Left ventricle myocardium inferior (tissue), 1 donor: ENCODE measurements at regions not wholly inside any gene's neighbourhood (a gene's known extent, or its start where the extent isn't known, plus 50 kb on each side); places are given as distances from the start of the nearest gene placed in this dataset.
A peak's percentile ranks its signal among the peaks of the same experiment; 100 is the strongest.

Experiments used
- DNase-seq: peaks from one replicate; pipeline ENCODE4 v3.0.0-alpha.2; 2020
- H3K27ac ChIP-seq: fragments of 200-600 bp; replicated peaks from 2 replicates; pipeline ENCODE4 v1.8.0; 2021
- H3K27me3 ChIP-seq: fragments of 200-600 bp; 2 replicates; pipeline ENCODE4 v1.8.0; 2021; ENCODE audit warnings: low read depth
- H3K36me3 ChIP-seq: fragments of 200-600 bp; 2 replicates; pipeline ENCODE4 v1.8.0; 2021
- H3K4me1 ChIP-seq: fragments of 200-600 bp; 2 replicates; pipeline ENCODE4 v1.8.0; 2021
- H3K4me3 ChIP-seq: fragments of 200-600 bp; 2 replicates; pipeline ENCODE4 v1.8.0; 2021; ENCODE audit warnings: mild to moderate bottlenecking, moderate library complexity
- H3K9me3 ChIP-seq: fragments of 200-600 bp; replicated peaks from 2 replicates; pipeline ENCODE4 v1.8.0; 2021
- intact Hi-C: fragments of 100-400 bp; cut with micrococcal nuclease; formaldehyde crosslinking; loops from one replicate; pipeline ENCODE4 v1.11.0; 2022
- TF ChIP-seq, protein P1 (sequence below): fragments of 200-600 bp; IDR thresholded peaks from 2 replicates; pipeline ENCODE4 v1.8.0; 2021; ENCODE audit warnings: antibody characterized with exemption, mild to moderate bottlenecking, borderline replicate concordance
- donor health status: DM: no; HTN: yes; CAD: no; lungs with severe emphysema.

DNA sequence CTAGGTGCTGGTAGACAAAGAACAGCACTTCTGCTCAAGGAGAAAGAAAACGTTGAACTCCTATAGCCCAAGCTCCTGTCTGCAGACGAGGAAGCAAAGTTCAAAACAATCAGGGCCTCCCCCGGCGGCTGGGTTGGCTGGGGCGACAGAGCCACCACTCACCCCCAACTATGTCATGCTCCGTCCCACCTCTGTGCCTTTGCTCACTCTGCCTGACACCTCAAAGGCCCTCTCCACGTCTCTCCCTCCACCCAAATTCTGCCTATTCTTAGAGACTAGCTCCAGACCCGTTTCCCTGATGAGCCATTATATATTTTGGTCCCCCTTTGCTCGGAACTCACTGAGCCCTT, 304.3 kb downstream of the TLE3 start:
- intact Hi-C loops: no loop called here
- no peaks in the 10 kb centered on the region for H3K36me3 ChIP-seq
- peaks cover 17% of the 10 kb centered on the region for H3K27me3 ChIP-seq
- H3K4me1 ChIP-seq: peaks cover 24% of the 10 kb centered on the region
- no peak overlapping the region for H3K4me3 ChIP-seq
- no peak for DNase-seq
- TF ChIP-seq, protein P1, sequence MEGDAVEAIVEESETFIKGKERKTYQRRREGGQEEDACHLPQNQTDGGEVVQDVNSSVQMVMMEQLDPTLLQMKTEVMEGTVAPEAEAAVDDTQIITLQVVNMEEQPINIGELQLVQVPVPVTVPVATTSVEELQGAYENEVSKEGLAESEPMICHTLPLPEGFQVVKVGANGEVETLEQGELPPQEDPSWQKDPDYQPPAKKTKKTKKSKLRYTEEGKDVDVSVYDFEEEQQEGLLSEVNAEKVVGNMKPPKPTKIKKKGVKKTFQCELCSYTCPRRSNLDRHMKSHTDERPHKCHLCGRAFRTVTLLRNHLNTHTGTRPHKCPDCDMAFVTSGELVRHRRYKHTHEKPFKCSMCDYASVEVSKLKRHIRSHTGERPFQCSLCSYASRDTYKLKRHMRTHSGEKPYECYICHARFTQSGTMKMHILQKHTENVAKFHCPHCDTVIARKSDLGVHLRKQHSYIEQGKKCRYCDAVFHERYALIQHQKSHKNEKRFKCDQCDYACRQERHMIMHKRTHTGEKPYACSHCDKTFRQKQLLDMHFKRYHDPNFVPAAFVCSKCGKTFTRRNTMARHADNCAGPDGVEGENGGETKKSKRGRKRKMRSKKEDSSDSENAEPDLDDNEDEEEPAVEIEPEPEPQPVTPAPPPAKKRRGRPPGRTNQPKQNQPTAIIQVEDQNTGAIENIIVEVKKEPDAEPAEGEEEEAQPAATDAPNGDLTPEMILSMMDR: no peak
- peaks cover 15% of the 10 kb centered on the region for H3K9me3 ChIP-seq
- peak overlapping the region; percentile 79 for H3K27ac ChIP-seq

DNA sequence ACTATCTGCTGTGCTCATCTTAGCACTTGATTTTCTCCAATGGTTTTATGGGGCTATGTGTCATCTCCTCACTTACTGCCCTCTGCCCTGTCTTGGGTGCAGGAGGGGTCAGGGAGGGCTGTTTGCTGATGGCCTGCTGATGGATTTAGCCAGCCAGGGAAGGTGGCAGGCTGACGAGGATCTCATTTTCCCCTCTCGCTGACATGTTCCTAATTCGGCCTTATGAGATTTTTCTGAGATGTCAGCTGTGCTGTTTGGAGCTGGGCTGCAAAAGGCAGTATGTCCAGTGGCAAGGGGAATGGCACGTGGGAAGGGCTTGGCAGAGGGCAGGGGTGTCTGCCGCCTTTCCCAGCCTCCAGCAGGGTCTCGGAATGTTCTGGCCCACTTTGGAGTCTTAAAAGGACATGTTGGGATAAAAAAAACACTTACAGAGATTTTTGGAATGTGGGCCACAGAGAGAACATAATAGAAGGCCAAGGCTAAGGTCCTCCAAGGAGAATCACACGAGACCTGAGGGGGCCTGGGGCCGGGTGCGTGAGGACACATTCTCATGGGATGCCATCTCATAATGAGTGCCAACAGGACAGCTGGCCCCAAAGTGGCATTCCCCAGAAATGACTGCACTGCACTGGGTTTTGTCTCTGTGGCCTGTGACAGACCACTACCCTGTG, 303.8 kb downstream of the TLE3 start:
- Histone ChIP-seq H3K4me1 (peaks cover 24% of the 10 kb centered on the region), H3K36me3 (no peaks in the 10 kb centered on the region), H3K27ac (peak overlapping the region; percentile 79), H3K9me3 (peaks cover 15% of the 10 kb centered on the region), H3K4me3 (no peak overlapping the region), H3K27me3 (peaks cover 12% of the 10 kb centered on the region)
- no peak for DNase-seq
- intact Hi-C loops: no loop called here
- TF ChIP-seq, protein P1: no peak

DNA sequence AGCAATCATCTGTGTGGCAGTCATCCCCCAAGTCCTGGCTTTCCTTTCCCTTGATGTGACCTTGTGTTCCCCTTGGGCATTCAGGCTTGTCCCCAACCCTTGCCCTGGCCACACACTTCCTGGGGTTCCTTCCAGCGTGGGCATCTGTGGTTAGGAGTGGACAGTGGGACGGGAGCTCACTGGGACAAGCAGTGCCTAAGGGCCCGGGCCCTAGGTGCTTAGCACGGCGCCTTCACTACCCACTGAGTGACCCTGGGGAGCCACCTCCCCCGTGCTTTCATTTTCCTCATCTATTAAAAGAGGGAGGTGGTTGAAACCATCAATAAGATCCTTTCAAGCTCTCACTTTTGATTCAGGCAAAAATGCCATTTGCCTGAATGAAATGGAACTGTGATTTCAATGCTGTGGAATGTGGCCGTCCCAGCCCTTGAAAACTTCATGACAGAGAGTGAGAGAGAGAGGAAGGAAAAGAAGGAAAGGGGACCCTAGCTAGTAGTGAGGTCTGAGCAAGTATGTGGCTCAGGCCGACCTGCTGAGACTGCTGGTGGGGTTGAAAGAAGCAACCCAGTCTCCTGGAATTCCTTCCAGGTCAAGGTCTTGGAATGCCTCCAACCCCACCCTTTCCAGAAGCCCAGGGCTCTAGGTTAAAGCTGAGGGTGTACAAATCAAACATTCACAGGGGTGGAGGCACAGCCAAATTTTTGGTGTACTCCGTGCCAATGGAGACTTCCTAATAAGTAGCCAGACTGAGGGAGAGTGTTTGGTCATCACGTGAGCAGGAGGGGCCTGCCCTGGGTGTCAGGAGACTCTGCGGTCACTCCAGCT, 302.9 kb downstream of the TLE3 start:
- Histone ChIP-seq H3K36me3 (no peaks in the 10 kb centered on the region), H3K9me3 (peaks cover 15% of the 10 kb centered on the region), H3K4me1 (peaks cover 24% of the 10 kb centered on the region), H3K4me3 (no peak overlapping the region), H3K27ac (peak overlapping the region; percentile 79), H3K27me3 (peaks cover 2% of the 10 kb centered on the region)
- intact Hi-C loops: no loop called here
- no peak for DNase-seq
- TF ChIP-seq, protein P1: no peak

- TF ChIP-seq, protein P1: no peak
- Histone ChIP-seq H3K27ac (peak overlapping the region; percentile 79), H3K4me1 (peaks cover 24% of the 10 kb centered on the region), H3K27me3 (no peaks in the 10 kb centered on the region), H3K36me3 (no peaks in the 10 kb centered on the region), H3K9me3 (peaks cover 15% of the 10 kb centered on the region), H3K4me3 (no peak overlapping the region)
- no peak for DNase-seq
- intact Hi-C loops: no loop called here
These were observed 302.1 kb downstream of the TLE3 start for GRCh38 chr15:69795601-69796000.

- Histone ChIP-seq H3K27ac (no peak overlapping the region), H3K4me3 (no peak overlapping the region), H3K9me3 (peaks cover 1% of the 10 kb centered on the region), H3K4me1 (peaks cover 24% of the 10 kb centered on the region), H3K27me3 (no peaks in the 10 kb centered on the region), H3K36me3 (no peaks in the 10 kb centered on the region)
- no peak for DNase-seq
- intact Hi-C loops: no loop called here
- TF ChIP-seq, protein P1: no peak
These were observed 300.6 kb downstream of the TLE3 start for GRCh38 chr15:69797051-69797595.
